Left ventricle myocardium superior (tissue), 1 donor: ENCODE measurements at regions not wholly inside any gene's neighbourhood (a gene's known extent, or its start where the extent isn't known, plus 50 kb on each side); places are given as distances from the start of the nearest gene placed in this dataset.

Source experiments
- ATAC-seq: fragments of 200-7000 bp; cut with Tn5 transposase; one replicate; pipeline ENCODE4 v1.9.1; 2020; ENCODE audit warnings: mild to moderate bottlenecking, moderate library complexity
- DNase-seq: peaks from one replicate; pipeline ENCODE4 v3.0.0-alpha.2; 2020
- intact Hi-C: fragments of 100-400 bp; cut with micrococcal nuclease; formaldehyde crosslinking; loops from one replicate; pipeline ENCODE4 v1.11.0; 2022
- donor health status: DM: no; HTN: yes; CAD: no; lungs with severe emphysema.

- DNase-seq: no peak
- ATAC-seq: no peak
- intact Hi-C loops: no loop called here
These were observed 168.4 kb upstream of the NHS start for GRCh38 chrX:17206584-17206983.

GRCh38 chrX:17214962-17215361 is 160.0 kb upstream of the NHS start:
- DNase-seq: no peak
- ATAC-seq: no peak
- intact Hi-C loops: no loop called here

- ATAC-seq (no peak), DNase-seq (no peak)
- intact Hi-C loops: no loop called here
These were observed 148.3 kb upstream of the NHS start for GRCh38 chrX:17226736-17227135.

- ATAC-seq (no peak), DNase-seq (no peak)
- intact Hi-C loops: no loop called here
These were observed 137.9 kb upstream of the NHS start for GRCh38 chrX:17237146-17237545.

GRCh38 chrX:17242470-17242869 is 132.5 kb upstream of the NHS start:
- ATAC-seq (peak; percentile 37), DNase-seq (no peak)
- intact Hi-C loops: loop anchor here (2.0 to 5.0 kb wide), 2 partner anchors 350 to 448 kb away; no protein-coding TSS in a partner anchor

- ATAC-seq (no peak), DNase-seq (no peak)
- intact Hi-C loops: no loop called here
These were observed 127.9 kb upstream of the NHS start for GRCh38 chrX:17247144-17247543.

- ATAC-seq (no peak), DNase-seq (no peak)
- intact Hi-C loops: no loop called here
These were observed 112.9 kb upstream of the NHS start for GRCh38 chrX:17262123-17262522.

GRCh38 chrX:17266136-17266535 is 108.9 kb upstream of the NHS start:
- ATAC-seq (no peak), DNase-seq (no peak)
- intact Hi-C loops: no loop called here

GRCh38 chrX:17278961-17279360 is 96.0 kb upstream of the NHS start:
- ATAC-seq (no peak), DNase-seq (no peak)
- intact Hi-C loops: no loop called here

GRCh38 chrX:17285983-17286382 is 89.0 kb upstream of the NHS start:
- intact Hi-C loops: no loop called here
- no peak for DNase-seq
- ATAC-seq: no peak

GRCh38 chrX:17291171-17291900 is 83.7 kb upstream of the NHS start:
- intact Hi-C loops: no loop called here
- DNase-seq: no peak
- no peak for ATAC-seq

GRCh38 chrX:17292111-17292527 is 82.9 kb upstream of the NHS start:
- ATAC-seq: no peak
- DNase-seq: no peak
- intact Hi-C loops: no loop called here

GRCh38 chrX:17294561-17294960 is 80.4 kb upstream of the NHS start:
- intact Hi-C loops: no loop called here
- ATAC-seq (no peak), DNase-seq (no peak)

GRCh38 chrX:17295791-17296190 is 79.2 kb upstream of the NHS start:
- intact Hi-C loops: no loop called here
- no peak for DNase-seq

GRCh38 chrX:17298564-17298963 is 76.4 kb upstream of the NHS start:
- no peak for ATAC-seq
- no peak for DNase-seq
- intact Hi-C loops: no loop called here

More at GRCh38 chrX:17295791-17296190, 79.2 kb upstream of the NHS start:
- ATAC-seq: no peak

GRCh38 chrX:17299206-17299605 is 75.8 kb upstream of the NHS start:
- DNase-seq (no peak), ATAC-seq (no peak)
- intact Hi-C loops: no loop called here

GRCh38 chrX:17323397-17323796 is 51.6 kb upstream of the NHS start:
- no peak for DNase-seq
- intact Hi-C loops: no loop called here
- ATAC-seq: no peak
